ENCODE measurements at regions not wholly inside any gene's neighbourhood (a gene's known extent, or its start where the extent isn't known, plus 50 kb on each side); places are given as distances from the start of the nearest gene placed in this dataset.
A peak's percentile ranks its signal among the peaks of the same experiment; 100 is the strongest.
"Not testable (repeated sequence)": the region's sequence is repeated elsewhere in the genome, so short reads cannot be mapped to it uniquely, and the experiment has no call there.

DNA sequence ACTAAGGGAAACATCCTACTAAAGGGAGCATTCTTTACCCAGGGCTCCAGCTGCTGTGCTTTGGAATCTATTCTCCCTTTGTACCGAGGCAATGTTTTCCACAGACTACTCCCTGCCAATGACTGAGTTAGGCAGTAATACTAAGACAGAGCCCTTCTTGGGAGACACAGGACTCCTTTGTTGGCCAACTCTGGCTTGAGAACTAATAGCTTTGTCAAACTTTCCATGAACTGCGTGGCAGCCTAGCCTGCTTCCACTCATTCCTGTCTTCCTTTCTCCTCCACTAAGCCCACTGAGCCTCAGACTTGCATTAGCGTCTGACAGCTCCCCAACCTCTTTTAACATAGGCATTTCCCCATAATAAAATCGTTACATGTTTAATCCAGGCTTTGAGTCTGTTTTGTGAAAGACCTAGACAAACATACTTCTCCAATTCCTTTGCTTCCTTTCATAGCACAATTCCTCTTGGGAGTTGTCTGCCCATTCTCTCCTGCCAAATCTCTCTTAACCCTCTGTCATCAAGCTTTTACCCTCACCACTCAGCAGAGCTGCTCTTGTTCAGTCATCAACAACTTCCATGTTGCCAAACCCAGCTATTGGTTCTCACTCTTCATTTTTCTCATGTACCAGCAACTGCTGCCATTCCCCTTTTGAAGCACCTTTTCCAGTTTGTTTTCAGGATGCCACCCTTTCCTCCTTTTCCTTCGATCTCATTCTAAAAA is 300.3 kb upstream of the IGFBP7 start:
- Histone ChIP-seq H3K27ac (no peak overlapping the region), H3K4me3 (no peak overlapping the region)

GRCh38 chr4:57405359-57405758 is 295.2 kb upstream of the IGFBP7 start:
- Histone ChIP-seq H3K27ac (no peak overlapping the region), H3K4me3 (no peak overlapping the region)

DNA sequence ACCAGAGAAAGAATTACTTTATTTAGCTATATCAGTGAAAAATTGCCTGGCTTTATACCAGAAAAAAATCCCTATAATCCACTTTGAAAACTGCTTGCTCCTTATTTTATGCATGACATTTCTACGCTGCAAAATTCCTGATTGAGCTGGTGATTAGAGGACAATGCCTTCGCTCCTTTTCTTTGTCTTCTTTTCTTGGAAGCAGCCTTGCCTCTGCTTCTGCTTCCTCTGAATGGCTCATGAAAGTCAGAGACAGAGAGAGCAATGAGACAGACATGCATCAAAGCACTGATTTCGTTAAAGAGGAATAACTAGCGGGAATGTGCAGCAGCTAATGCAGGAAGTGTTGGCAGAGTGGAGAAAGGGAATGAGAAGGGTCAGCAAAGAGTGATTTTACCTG is 294.3 kb upstream of the IGFBP7 start:
- no peak overlapping the region for H3K27ac ChIP-seq

GRCh38 chr4:57403591-57403990 is 293.4 kb upstream of the IGFBP7 start:
- no peak overlapping the region for H3K27ac ChIP-seq
- H3K4me3 ChIP-seq: no peak overlapping the region

More for the DNA sequence above, 294.3 kb upstream of the IGFBP7 start:
- no peak overlapping the region for H3K4me3 ChIP-seq

GRCh38 chr4:57401586-57401985 is 291.4 kb upstream of the IGFBP7 start:
- Histone ChIP-seq H3K27ac (no peak overlapping the region), H3K4me3 (no peak overlapping the region)

- no peak overlapping the region for H3K4me3 ChIP-seq
- no peak overlapping the region for H3K27ac ChIP-seq
These were observed 268.6 kb upstream of the IGFBP7 start for GRCh38 chr4:57378766-57379165.

DNA sequence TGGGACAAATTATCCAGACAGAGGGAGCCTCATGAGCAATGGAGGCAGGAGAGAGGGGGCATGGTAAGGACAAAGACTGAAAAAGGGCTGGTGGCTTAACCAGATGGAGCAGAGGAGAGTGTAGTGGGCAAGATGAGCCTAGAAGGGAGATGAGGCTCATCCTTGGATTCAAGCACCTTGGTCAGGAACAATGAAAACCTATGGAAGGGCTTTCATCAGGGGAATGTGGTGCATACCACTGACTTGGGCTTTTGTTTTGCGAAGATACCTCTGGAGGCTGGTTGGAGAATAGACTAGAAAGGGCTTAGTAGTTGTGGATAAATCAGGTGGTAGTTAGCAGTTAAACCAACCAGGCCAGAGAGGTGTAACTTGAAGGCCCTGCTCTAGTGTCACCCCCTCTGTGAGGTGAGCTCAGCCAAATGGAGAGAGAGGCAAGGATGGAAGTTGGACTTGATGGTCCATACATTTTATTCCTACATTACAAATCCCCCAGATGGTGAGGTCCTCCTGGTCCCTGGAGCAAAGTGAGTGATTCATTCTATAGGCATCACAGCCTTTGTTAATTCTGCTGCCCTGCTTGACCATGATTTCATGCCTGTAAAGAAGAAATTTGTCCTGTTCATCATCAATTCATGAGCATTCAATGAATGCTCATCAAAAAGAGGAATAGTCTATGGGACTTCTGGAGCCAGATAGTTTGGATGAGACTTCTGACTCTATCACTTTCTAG is 264.8 kb upstream of the IGFBP7 start:
- no peak overlapping the region for H3K4me3 ChIP-seq

GRCh38 chr4:57373991-57374390 is 263.8 kb upstream of the IGFBP7 start:
- Histone ChIP-seq H3K27ac (no peak overlapping the region), H3K4me3 (no peak overlapping the region)

More for the DNA sequence above, 264.8 kb upstream of the IGFBP7 start:
- no peak overlapping the region for H3K27ac ChIP-seq

DNA sequence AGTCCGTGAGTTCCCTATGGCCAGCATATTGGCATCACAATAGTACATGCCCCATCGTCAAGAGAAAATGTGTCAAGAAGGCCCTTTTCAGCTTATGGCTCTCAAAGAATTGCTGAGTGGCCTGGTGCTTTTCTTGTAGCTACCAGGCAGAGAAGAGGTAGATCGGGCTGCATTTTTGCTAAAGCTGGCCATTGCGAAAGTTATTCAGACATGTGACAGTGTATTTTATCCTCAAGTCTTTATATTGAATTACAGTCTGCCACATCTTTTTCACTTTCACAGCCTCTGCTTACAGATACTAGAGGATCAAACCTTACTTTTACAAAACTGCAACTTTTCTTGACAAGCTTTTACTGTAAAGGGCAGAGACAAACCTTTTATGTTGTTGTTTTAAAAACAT is 261.5 kb upstream of the IGFBP7 start:
- H3K4me3 ChIP-seq: no peak overlapping the region

GRCh38 chr4:57370691-57371090 is 260.5 kb upstream of the IGFBP7 start:
- no peak overlapping the region for H3K27ac ChIP-seq
- H3K4me3 ChIP-seq: no peak overlapping the region

More for the DNA sequence above, 261.5 kb upstream of the IGFBP7 start:
- no peak overlapping the region for H3K27ac ChIP-seq

GRCh38 chr4:57369446-57369845 is 259.3 kb upstream of the IGFBP7 start:
- H3K4me3 ChIP-seq: no peak overlapping the region

DNA sequence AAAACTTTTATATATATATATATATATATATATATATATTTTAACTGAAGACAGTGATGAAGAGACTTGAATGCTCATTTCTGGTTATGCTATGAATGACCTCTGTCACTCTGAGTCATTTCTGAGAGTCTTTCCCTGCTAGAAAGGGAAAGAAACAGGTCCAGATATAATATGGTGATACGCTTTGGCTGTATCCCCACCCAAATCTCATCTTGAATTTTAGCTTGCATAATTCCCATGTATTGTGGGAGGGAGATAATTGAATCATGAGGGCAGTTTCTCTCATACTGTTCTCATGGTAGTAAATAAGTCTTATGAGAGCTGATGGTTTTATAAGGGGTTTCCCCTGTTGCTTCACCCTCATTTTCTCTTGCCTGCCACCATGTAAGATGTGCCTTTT is 254.1 kb upstream of the IGFBP7 start:
- no peak overlapping the region for H3K4me3 ChIP-seq
- no peak overlapping the region for H3K27ac ChIP-seq

More at GRCh38 chr4:57369446-57369845, 259.3 kb upstream of the IGFBP7 start:
- no peak overlapping the region for H3K27ac ChIP-seq

DNA sequence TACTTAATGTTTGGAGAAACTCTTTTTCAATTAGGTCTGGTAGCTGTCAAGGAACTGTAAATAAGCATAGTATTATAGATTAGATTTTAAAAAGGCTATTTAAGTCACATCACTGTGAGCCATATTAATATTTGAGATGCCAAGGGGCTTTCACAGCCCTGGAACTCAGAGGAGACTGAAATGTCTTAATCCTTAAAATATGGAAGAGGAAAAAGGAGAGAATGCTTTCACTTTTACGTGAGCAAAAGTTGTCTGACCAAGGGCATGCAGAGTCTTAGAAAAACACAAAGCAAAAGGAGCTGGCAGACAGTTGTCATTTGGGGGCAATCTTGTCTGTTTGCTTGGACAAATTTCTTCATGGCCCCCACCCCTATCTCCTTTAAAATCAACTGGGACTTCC is 253.2 kb upstream of the IGFBP7 start:
- Histone ChIP-seq H3K4me3 (no peak overlapping the region), H3K27ac (no peak overlapping the region)

DNA sequence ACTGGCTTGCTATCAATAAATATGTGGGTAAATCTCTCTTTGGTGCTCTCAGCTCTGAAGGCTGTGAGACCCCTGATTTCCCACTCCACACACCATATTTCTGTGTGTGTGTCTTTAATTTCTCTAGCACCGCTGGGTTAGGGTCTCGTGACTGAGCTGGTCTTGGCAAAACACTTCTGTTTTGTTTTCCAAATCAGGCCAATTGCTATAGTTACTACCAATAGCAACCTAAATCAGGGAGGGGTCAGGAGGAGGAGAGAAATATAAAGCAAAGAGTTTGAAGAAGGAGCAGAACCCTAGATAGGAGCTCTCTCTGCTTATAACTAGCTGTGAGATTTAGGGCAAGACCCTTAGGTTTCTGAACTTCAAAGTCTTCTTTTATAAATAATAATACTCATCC is 250.5 kb upstream of the IGFBP7 start:
- H3K4me3 ChIP-seq: no peak overlapping the region
- H3K27ac ChIP-seq: peak overlapping the region in 1 of 21 experiments; percentile 16

- H3K27ac ChIP-seq: no peak overlapping the region
- H3K4me3 ChIP-seq: no peak overlapping the region
These were observed 245.0 kb upstream of the IGFBP7 start for GRCh38 chr4:57355101-57355665.

- no peak overlapping the region for H3K27ac ChIP-seq
- H3K4me3 ChIP-seq: no peak overlapping the region
These were observed 241.5 kb upstream of the IGFBP7 start for GRCh38 chr4:57351731-57352130.

- Histone ChIP-seq H3K27ac (no peak overlapping the region), H3K4me3 (no peak overlapping the region)
These were observed 234.1 kb upstream of the IGFBP7 start for GRCh38 chr4:57344296-57344695.

GRCh38 chr4:57342411-57342810 is 232.2 kb upstream of the IGFBP7 start:
- Histone ChIP-seq H3K4me3 (no peak overlapping the region), H3K27ac (no peak overlapping the region)

DNA sequence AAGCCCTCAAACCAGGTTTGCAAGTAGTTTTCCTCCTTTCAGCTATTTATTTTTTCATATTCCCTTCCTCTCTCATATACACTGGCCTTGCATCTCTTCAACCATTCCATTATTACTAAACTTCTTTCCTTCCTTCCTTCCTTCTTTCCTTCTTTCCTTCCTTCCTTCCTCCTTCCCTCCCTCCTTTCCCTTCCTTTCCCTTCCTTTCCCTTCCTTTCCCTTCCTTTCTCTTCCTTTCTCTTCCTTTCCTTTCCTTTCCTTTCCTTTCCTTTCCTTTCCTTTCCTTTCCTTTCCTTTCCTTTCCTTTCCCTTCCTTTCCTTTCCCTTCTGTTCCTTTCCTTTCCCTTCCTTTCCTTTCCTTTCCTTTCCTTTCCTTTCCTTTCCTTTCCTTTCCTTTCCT is 228.7 kb upstream of the IGFBP7 start:
- H3K4me3 ChIP-seq, H3K27ac ChIP-seq: not testable (repeated sequence)

DNA sequence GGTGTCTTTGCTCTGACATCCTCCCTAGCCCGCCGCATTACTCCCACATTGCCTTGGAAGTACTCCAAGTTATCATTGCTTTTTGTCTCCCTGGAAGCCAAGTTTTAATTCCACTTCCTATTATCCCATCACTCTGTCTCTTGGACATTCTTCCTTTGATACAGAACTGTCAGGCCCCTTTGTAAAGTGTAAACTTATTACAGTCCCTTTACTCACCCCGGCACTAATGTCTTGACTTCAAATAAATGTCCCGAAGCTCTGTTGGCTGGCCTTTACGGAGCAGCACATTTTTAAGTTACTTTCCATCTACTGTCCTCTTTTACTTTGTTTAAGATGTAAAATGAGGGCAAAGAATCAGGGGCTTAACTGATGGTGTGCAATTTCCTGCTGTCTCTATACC is 223.5 kb upstream of the IGFBP7 start:
- no peak overlapping the region for H3K4me3 ChIP-seq
- H3K27ac ChIP-seq: no peak overlapping the region

DNA sequence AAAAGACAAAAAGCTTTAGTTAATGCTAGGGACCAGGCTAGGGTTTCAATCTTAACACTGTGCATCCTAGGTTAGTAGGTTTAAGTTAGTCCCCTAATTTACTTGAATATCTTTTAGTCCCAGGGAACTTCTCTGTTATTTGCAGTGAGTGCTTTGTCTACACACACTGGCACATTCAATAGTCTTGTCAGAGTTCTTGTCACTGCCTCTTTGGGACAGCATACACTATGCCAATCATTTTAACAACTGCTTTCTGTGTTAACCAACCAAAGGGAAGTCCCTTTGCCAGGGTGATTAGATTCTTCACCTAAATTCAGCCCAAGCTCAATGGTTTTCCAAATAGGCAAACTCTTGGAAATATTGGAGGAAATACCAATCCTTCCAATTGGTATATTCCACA is 221.8 kb upstream of the IGFBP7 start:
- no peak overlapping the region for H3K4me3 ChIP-seq
- H3K27ac ChIP-seq: no peak overlapping the region
